Stomach (tissue), 8 donors: ENCODE measurements at regions not wholly inside any gene's neighbourhood (a gene's known extent, or its start where the extent isn't known, plus 50 kb on each side); places are given as distances from the start of the nearest gene placed in this dataset.
A peak's percentile ranks its signal among the peaks of the same experiment; 100 is the strongest.

Experiments used
- DNase-seq, 2 donors: peaks; one replicate each; pipeline versions ENCODE4 v3.0.0 to v3.0.0-alpha.2; 2013 to 2019
- H3K27ac ChIP-seq, 5 donors: fragments of 200-600 bp in 4 of 5; sonication (generic) in 4 of 5; one replicate each; pipeline ENCODE4 v1.5.1; 2013 to 2019; ENCODE audit warnings: mild to moderate bottlenecking in 1 of 5, moderate library complexity in 1 of 5
- H3K27me3 ChIP-seq, 3 donors: fragments of 200-600 bp; sonication (generic); one replicate each; pipeline ENCODE4 v1.5.1; 2017 to 2019; ENCODE audit warnings: mixed run types in 1 of 3
- H3K36me3 ChIP-seq, 4 donors: fragments of 200-600 bp; sonication (generic); 1 replicate in 3 of 4; 2 replicates in 1 of 4; pipeline ENCODE4 v1.5.1; 2016 to 2019
- H3K4me1 ChIP-seq, 4 donors: fragments of 200-600 bp; sonication (generic); one replicate each; pipeline ENCODE4 v1.5.1; 2016 to 2019
- H3K4me3 ChIP-seq, 4 donors: fragments of 200-600 bp; sonication (generic) in 3 of 4; one replicate each; pipeline ENCODE4 v1.5.1; 2016 to 2019; ENCODE audit warnings: mild to moderate bottlenecking in 1 of 4
- H3K9me3 ChIP-seq, 4 donors: fragments of 200-600 bp; sonication (generic); one replicate each; pipeline ENCODE4 v1.5.1; 2016 to 2019
- CTCF ChIP-seq, 7 experiments: fragments of 450-650 bp in 4 of 7; fragments of 200-600 bp in 3 of 7; sonication (generic) in 3 of 7; IDR thresholded peaks; one replicate each; pipeline ENCODE4 v1.5.1; 2016 to 2019; ENCODE audit warnings: antibody characterized with exemption in 7 of 7, control low read depth in 2 of 7, mild to moderate bottlenecking in 1 of 7
- EP300 ChIP-seq: sonication (generic); formaldehyde crosslinking; IDR thresholded peaks from one replicate; pipeline ENCODE4 v1.6.1; 2017; ENCODE audit warnings: antibody characterized with exemption
- POLR2A ChIP-seq, 4 donors: fragments of 450-650 bp; IDR thresholded peaks; one replicate each; pipeline ENCODE4 v1.6.1; 2016; ENCODE audit warnings: antibody characterized with exemption in 4 of 4, control low read depth in 2 of 4, mild to moderate bottlenecking in 1 of 4, moderate library complexity in 1 of 4
- POLR2AphosphoS5 ChIP-seq, 3 donors: sonication (generic); formaldehyde crosslinking; IDR thresholded peaks; one replicate each; pipeline ENCODE4 v1.6.1; 2016; ENCODE audit warnings: antibody characterized with exemption in 3 of 3
- whole genome bisulfite sequencing, 5 donors: extraction: QIAGEN DNeasy Blood & Tissue Kit in 3 of 5; methylation state at CpG; one replicate each; pipeline versions ENCODE4 v1.1.5 to v1.1.7; 2013 to 2018; 5-methylcytosine and 5-hydroxymethylcytosine counted together
- intact Hi-C: fragments of 100-400 bp; cut with DNase I; formaldehyde crosslinking; loops from one replicate; pipeline ENCODE4 v1.15.1; 2023; ENCODE audit warnings: low total_unique reads
- donor health status: healthy with polysubstance abuse.
- donor health status: Bipolar disorder and iron deficiency.
- donor health status: healthy.

GRCh38 chr7:49321843-49322242, 397.5 kb downstream of the CDC14C start:
- Histone ChIP-seq H3K4me3 (no peak overlapping the region), H3K9me3 (peaks cover 0 to 4% (median 0%) of the 10 kb centered on the region in 4 donors), H3K4me1 (no peaks in the 10 kb centered on the region), H3K27me3 (no peaks in the 10 kb centered on the region), H3K27ac (no peak overlapping the region), H3K36me3 (no peaks in the 10 kb centered on the region)
- no peak for TF ChIP-seq CTCF (IDR thresholded peaks at IDR 0.05)
- TF ChIP-seq POLR2AphosphoS5 (IDR thresholded peaks at IDR 0.05) = no peak
- TF ChIP-seq POLR2A (IDR thresholded peaks at IDR 0.05) = no peak
- no peak for TF ChIP-seq EP300
- no peak for DNase-seq
- WGBS, 5 donors = 75 to 100% (median 91%) methylated on average over 1 of the region's 1 CpG
- intact Hi-C loops = no loop called here

- Histone ChIP-seq H3K27me3 (no peaks in the 10 kb centered on the region), H3K9me3 (peaks cover 0 to 4% (median 0%) of the 10 kb centered on the region in 4 donors), H3K27ac (no peak overlapping the region), H3K4me3 (no peak overlapping the region), H3K36me3 (no peaks in the 10 kb centered on the region), H3K4me1 (no peaks in the 10 kb centered on the region)
- DNase-seq = no peak
- intact Hi-C loops = no loop called here
- no peak for TF ChIP-seq POLR2AphosphoS5 (IDR thresholded peaks at IDR 0.05)
- TF ChIP-seq EP300 = no peak
- no peak for TF ChIP-seq CTCF (IDR thresholded peaks at IDR 0.05)
- no peak for TF ChIP-seq POLR2A (IDR thresholded peaks at IDR 0.05)
Measured at GRCh38 chr7:49322476-49322875, 398.1 kb downstream of the CDC14C start.

GRCh38 chr7:49324040-49324439, 399.7 kb downstream of the CDC14C start:
- no peaks in the 10 kb centered on the region for H3K4me1 ChIP-seq
- TF ChIP-seq POLR2A (IDR thresholded peaks at IDR 0.05) (no peak), EP300 (no peak), POLR2AphosphoS5 (IDR thresholded peaks at IDR 0.05) (no peak), CTCF (IDR thresholded peaks at IDR 0.05) (no peak)
- no peaks in the 10 kb centered on the region for H3K27me3 ChIP-seq
- no peak overlapping the region for H3K27ac ChIP-seq
- no peak overlapping the region for H3K4me3 ChIP-seq
- peaks cover 0 to 4% (median 0%) of the 10 kb centered on the region in 4 donors for H3K9me3 ChIP-seq
- 53 to 67% (median 57%) methylated on average over 3 of the region's 3 CpGs for WGBS, 5 donors
- no peak for DNase-seq
- intact Hi-C loops = no loop called here
- no peaks in the 10 kb centered on the region for H3K36me3 ChIP-seq

GRCh38 chr7:49324707-49325106, 400.4 kb downstream of the CDC14C start:
- H3K4me1 ChIP-seq = no peaks in the 10 kb centered on the region
- peak in 1 of 2 donors; percentile 4 for DNase-seq
- no peak for TF ChIP-seq POLR2AphosphoS5 (IDR thresholded peaks at IDR 0.05)
- no peak for TF ChIP-seq EP300
- no peak for TF ChIP-seq POLR2A (IDR thresholded peaks at IDR 0.05)
- TF ChIP-seq CTCF (IDR thresholded peaks at IDR 0.05) = no peak

More at GRCh38 chr7:49324707-49325106, 400.4 kb downstream of the CDC14C start:
- intact Hi-C loops = no loop called here
- 33 to 66% (median 50%) methylated on average over 1 of the region's 1 CpG for WGBS, 5 donors
- H3K4me3 ChIP-seq = no peak overlapping the region
- H3K27me3 ChIP-seq = no peaks in the 10 kb centered on the region
- peaks cover 0 to 4% (median 0%) of the 10 kb centered on the region in 4 donors for H3K9me3 ChIP-seq
- no peak overlapping the region for H3K27ac ChIP-seq
- H3K36me3 ChIP-seq = no peaks in the 10 kb centered on the region
